DND-41 (cell line): ENCODE measurements at regions not wholly inside any gene's neighbourhood (a gene's known extent, or its start where the extent isn't known, plus 50 kb on each side); places are given as distances from the start of the nearest gene placed in this dataset.

Experiments used
- ATAC-seq: fragments of 200-7000 bp; cut with Tn5 transposase; 3 replicates; pipeline ENCODE4 v1.9.1; 2021; ENCODE audit warnings: low read depth; ENCODE audit not compliant: insufficient read depth
- DNase-seq: peaks from one replicate; pipeline ENCODE4 v3.0.0-alpha.2; 2020
- H2AFZ ChIP-seq: 2 replicates; pipeline ENCODE4 v1.6.0; 2012; ENCODE audit warnings: low read depth, low read length
- H3K27ac ChIP-seq: 2 replicates; pipeline ENCODE4 v1.5.1; 2012; ENCODE audit warnings: low read length, inconsistent platforms
- H3K27me3 ChIP-seq: fragments of 200-600 bp; sonication (generic); 2 replicates; pipeline ENCODE4 v1.6.0; 2012; ENCODE audit warnings: low read length, mild to moderate bottlenecking, inconsistent platforms; ENCODE audit not compliant: insufficient read depth, poor library complexity
- H3K36me3 ChIP-seq: 2 replicates; pipeline ENCODE4 v1.5.1; 2012; ENCODE audit warnings: low read length, inconsistent platforms; ENCODE audit not compliant: insufficient read depth
- H3K4me1 ChIP-seq: 2 replicates; pipeline ENCODE4 v1.5.1; 2012; ENCODE audit warnings: mild to moderate bottlenecking, low read length; ENCODE audit not compliant: insufficient read depth
- H3K4me2 ChIP-seq: 2 replicates; pipeline ENCODE4 v1.6.0; 2012; ENCODE audit warnings: mild to moderate bottlenecking, moderate library complexity, low read length, inconsistent platforms; ENCODE audit not compliant: insufficient read depth
- H3K4me3 ChIP-seq, 2 experiments: fragments of 200-600 bp in 1 of 2; shearing (Covaris generic) in 1 of 2; 2 replicates each; pipeline ENCODE4 v1.5.1; 2012 to 2016; ENCODE audit warnings: inconsistent platforms in 2 of 2, low read length in 2 of 2, mild to moderate bottlenecking in 2 of 2, low read depth in 1 of 2, moderate library complexity in 1 of 2
- H3K79me2 ChIP-seq: 2 replicates; pipeline ENCODE4 v1.6.0; 2012; ENCODE audit warnings: low read length, inconsistent platforms; ENCODE audit not compliant: insufficient read depth
- H3K9ac ChIP-seq: 2 replicates; pipeline ENCODE4 v1.6.0; 2012; ENCODE audit warnings: low read depth, mild to moderate bottlenecking, inconsistent platforms, low read length, moderate library complexity
- H3K9me3 ChIP-seq: 2 replicates; pipeline ENCODE4 v1.5.1; 2012; ENCODE audit warnings: low read length, moderate library complexity, mild to moderate bottlenecking, inconsistent platforms; ENCODE audit not compliant: insufficient read depth, severe bottlenecking
- H4K20me1 ChIP-seq: 2 replicates; pipeline ENCODE4 v1.6.0; 2012; ENCODE audit warnings: low read length; ENCODE audit not compliant: insufficient read depth
- CTCF ChIP-seq: IDR thresholded peaks from 2 replicates; pipeline ENCODE4 v1.5.1; 2012; ENCODE audit warnings: borderline replicate concordance, low read length, moderate library complexity, mild to moderate bottlenecking; ENCODE audit not compliant: poor library complexity, severe bottlenecking; ENCODE audit errors: extremely low read depth
- EZH2 ChIP-seq: IDR thresholded peaks from 3 replicates; pipeline ENCODE4 v1.6.1; 2012; ENCODE audit warnings: borderline replicate concordance, low read depth, mild to moderate bottlenecking, moderate library complexity, low read length, inconsistent platforms; ENCODE audit not compliant: severe bottlenecking

GRCh38 chr5:87099291-87099839 is 168.3 kb upstream of the RASA1 start:
- Histone ChIP-seq H3K4me3 (no peak overlapping the region), H3K79me2 (no peaks in the 10 kb centered on the region), H2AFZ (no peak overlapping the region), H3K27ac (no peak overlapping the region), H3K4me2 (no peak overlapping the region), H3K36me3 (no peaks in the 10 kb centered on the region), H3K27me3 (no peaks in the 10 kb centered on the region), H4K20me1 (no peaks in the 10 kb centered on the region), H3K9me3 (no peaks in the 10 kb centered on the region), H3K9ac (no peak overlapping the region), H3K4me1 (no peaks in the 10 kb centered on the region)
- TF ChIP-seq CTCF = no peak
- TF ChIP-seq EZH2 = no peak
- DNase-seq (no peak), ATAC-seq (no peak)

- Histone ChIP-seq H4K20me1 (no peaks in the 10 kb centered on the region), H3K4me3 (no peak overlapping the region), H3K27ac (no peak overlapping the region), H3K9me3 (no peaks in the 10 kb centered on the region), H3K79me2 (no peaks in the 10 kb centered on the region), H3K36me3 (no peaks in the 10 kb centered on the region), H3K9ac (no peak overlapping the region), H3K4me2 (no peak overlapping the region), H3K27me3 (no peaks in the 10 kb centered on the region), H3K4me1 (no peaks in the 10 kb centered on the region), H2AFZ (no peak overlapping the region)
- no peak for TF ChIP-seq CTCF
- no peak for TF ChIP-seq EZH2
- ATAC-seq = no peak
- no peak for DNase-seq
Observed at GRCh38 chr5:87099968-87100367, 167.7 kb upstream of the RASA1 start.

- Histone ChIP-seq H3K27ac (no peak overlapping the region), H3K9ac (no peak overlapping the region), H3K9me3 (no peaks in the 10 kb centered on the region), H3K4me2 (no peak overlapping the region), H4K20me1 (no peaks in the 10 kb centered on the region), H3K4me1 (no peaks in the 10 kb centered on the region), H3K79me2 (no peaks in the 10 kb centered on the region), H3K4me3 (no peak overlapping the region), H3K36me3 (no peaks in the 10 kb centered on the region), H2AFZ (no peak overlapping the region), H3K27me3 (no peaks in the 10 kb centered on the region)
- DNase-seq (no peak), ATAC-seq (no peak)
- TF ChIP-seq EZH2 (no peak), CTCF (no peak)
Observed at GRCh38 chr5:87101321-87101720, 166.4 kb upstream of the RASA1 start.

GRCh38 chr5:87102841-87103240 is 164.8 kb upstream of the RASA1 start:
- no peak overlapping the region for H2AFZ ChIP-seq
- no peaks in the 10 kb centered on the region for H3K27me3 ChIP-seq
- TF ChIP-seq CTCF = no peak
- no peak for TF ChIP-seq EZH2
- no peaks in the 10 kb centered on the region for H3K9me3 ChIP-seq
- H3K79me2 ChIP-seq = no peaks in the 10 kb centered on the region
- H3K9ac ChIP-seq = no peak overlapping the region
- H3K4me1 ChIP-seq = no peaks in the 10 kb centered on the region
- H3K36me3 ChIP-seq = no peaks in the 10 kb centered on the region
- H3K4me2 ChIP-seq = no peak overlapping the region
- no peak overlapping the region for H3K27ac ChIP-seq
- no peaks in the 10 kb centered on the region for H4K20me1 ChIP-seq
- H3K4me3 ChIP-seq = no peak overlapping the region
- ATAC-seq (no peak), DNase-seq (no peak)
